ENCODE measurements at regions not wholly inside any gene's neighbourhood (a gene's known extent, or its start where the extent isn't known, plus 50 kb on each side); places are given as distances from the start of the nearest gene placed in this dataset.

GRCh38 chr3:139728414-139728813 is 50.6 kb upstream of the NMNAT3 start:
- no peak for TF ChIP-seq EP300 (IDR thresholded peaks at IDR 0.05; ENCODE audit: low read depth)
- TF ChIP-seq, protein P1, sequence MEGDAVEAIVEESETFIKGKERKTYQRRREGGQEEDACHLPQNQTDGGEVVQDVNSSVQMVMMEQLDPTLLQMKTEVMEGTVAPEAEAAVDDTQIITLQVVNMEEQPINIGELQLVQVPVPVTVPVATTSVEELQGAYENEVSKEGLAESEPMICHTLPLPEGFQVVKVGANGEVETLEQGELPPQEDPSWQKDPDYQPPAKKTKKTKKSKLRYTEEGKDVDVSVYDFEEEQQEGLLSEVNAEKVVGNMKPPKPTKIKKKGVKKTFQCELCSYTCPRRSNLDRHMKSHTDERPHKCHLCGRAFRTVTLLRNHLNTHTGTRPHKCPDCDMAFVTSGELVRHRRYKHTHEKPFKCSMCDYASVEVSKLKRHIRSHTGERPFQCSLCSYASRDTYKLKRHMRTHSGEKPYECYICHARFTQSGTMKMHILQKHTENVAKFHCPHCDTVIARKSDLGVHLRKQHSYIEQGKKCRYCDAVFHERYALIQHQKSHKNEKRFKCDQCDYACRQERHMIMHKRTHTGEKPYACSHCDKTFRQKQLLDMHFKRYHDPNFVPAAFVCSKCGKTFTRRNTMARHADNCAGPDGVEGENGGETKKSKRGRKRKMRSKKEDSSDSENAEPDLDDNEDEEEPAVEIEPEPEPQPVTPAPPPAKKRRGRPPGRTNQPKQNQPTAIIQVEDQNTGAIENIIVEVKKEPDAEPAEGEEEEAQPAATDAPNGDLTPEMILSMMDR (IDR thresholded peaks at IDR 0.05): no peak
